Activated CD4-positive, alpha-beta T cell treated with anti-CD3 and anti-CD28 coated beads for 24 hours (primary cell): ENCODE measurements at regions not wholly inside any gene's neighbourhood (a gene's known extent, or its start where the extent isn't known, plus 50 kb on each side); places are given as distances from the start of the nearest gene placed in this dataset.

Source experiments
- DNase-seq, 2 donors: peaks; one replicate each; pipeline ENCODE4 v3.0.0-alpha.2; 2020; ENCODE audit warnings: low read depth in 2 of 2

- DNase-seq: no peak
These were observed 51.4 kb upstream of the ITM2B start for GRCh38 chr13:48181482-48182145.

GRCh38 chr13:48178126-48178525 is 54.9 kb upstream of the ITM2B start:
- DNase-seq: no peak

- DNase-seq: no peak
These were observed 56.2 kb upstream of the ITM2B start for GRCh38 chr13:48176781-48177180.

- no peak for DNase-seq
These were observed 57.8 kb upstream of the ITM2B start for GRCh38 chr13:48175185-48175584.

GRCh38 chr13:48167866-48168265 is 65.1 kb upstream of the ITM2B start:
- DNase-seq: no peak

- DNase-seq: no peak
These were observed 67.3 kb upstream of the ITM2B start for GRCh38 chr13:48165727-48166126.

- DNase-seq: no peak
These were observed 67.9 kb upstream of the ITM2B start for GRCh38 chr13:48165063-48165462.

GRCh38 chr13:48163061-48163460 is 68.2 kb upstream of the MED4 start:
- no peak for DNase-seq

- DNase-seq: no peak
These were observed 67.3 kb upstream of the MED4 start for GRCh38 chr13:48162217-48162616.

GRCh38 chr13:48161530-48162179 is 66.8 kb upstream of the MED4 start:
- DNase-seq: no peak

- DNase-seq: no peak
These were observed 65.8 kb upstream of the MED4 start for GRCh38 chr13:48160606-48161278.

GRCh38 chr13:48159826-48160225 is 64.9 kb upstream of the MED4 start:
- no peak for DNase-seq

- DNase-seq: no peak
These were observed 64.5 kb upstream of the MED4 start for GRCh38 chr13:48159401-48159800.

- no peak for DNase-seq
These were observed 64.0 kb upstream of the MED4 start for GRCh38 chr13:48158915-48159314.

- no peak for DNase-seq
These were observed 63.4 kb upstream of the MED4 start for GRCh38 chr13:48158290-48158689.

GRCh38 chr13:48156466-48156865 is 61.6 kb upstream of the MED4 start:
- peak; percentile 45 to 56 for DNase-seq

GRCh38 chr13:48155848-48156247 is 60.9 kb upstream of the MED4 start:
- no peak for DNase-seq

GRCh38 chr13:48154671-48155070 is 59.8 kb upstream of the MED4 start:
- no peak for DNase-seq

GRCh38 chr13:48153186-48153585 is 58.3 kb upstream of the MED4 start:
- no peak for DNase-seq

GRCh38 chr13:48151363-48152161 is 56.7 kb upstream of the MED4 start:
- DNase-seq: no peak

- DNase-seq: no peak
These were observed 53.5 kb upstream of the MED4 start for GRCh38 chr13:48148454-48148853.

- DNase-seq: no peak
These were observed 51.7 kb upstream of the MED4 start for GRCh38 chr13:48146636-48147035.
